Middle frontal gyrus (tissue), 1 donor: ENCODE measurements at regions not wholly inside any gene's neighbourhood (a gene's known extent, or its start where the extent isn't known, plus 50 kb on each side); places are given as distances from the start of the nearest gene placed in this dataset.

Experiments used
- DNase-seq: peaks from one replicate; pipeline ENCODE4 v3.0.0-alpha.2; 2015; ENCODE audit warnings: low spot score; ENCODE audit errors: extremely low spot score

GRCh38 chr4:141578451-141578850, 57.9 kb upstream of the IL15 start:
- no peak for DNase-seq

- no peak for DNase-seq
Observed at GRCh38 chr4:141580523-141580922, 55.9 kb upstream of the IL15 start.
